ENCODE measurements at regions not wholly inside any gene's neighbourhood (a gene's known extent, or its start where the extent isn't known, plus 50 kb on each side); places are given as distances from the start of the nearest gene placed in this dataset.

GRCh38 chr4:92210906-92211305 is 92.9 kb upstream of the GRID2 start:
- TF ChIP-seq CTCF (IDR thresholded peaks at IDR 0.05 in 8 of 11, conservative IDR thresholded peaks at IDR 0.05 in 3 of 11), result no peak
- no peak for TF ChIP-seq POLR2A (IDR thresholded peaks at IDR 0.05)

Data from spleen (tissue), 7 donors.